ENCODE measurements at regions not wholly inside any gene's neighbourhood (a gene's known extent, or its start where the extent isn't known, plus 50 kb on each side); places are given as distances from the start of the nearest gene placed in this dataset.

DNA sequence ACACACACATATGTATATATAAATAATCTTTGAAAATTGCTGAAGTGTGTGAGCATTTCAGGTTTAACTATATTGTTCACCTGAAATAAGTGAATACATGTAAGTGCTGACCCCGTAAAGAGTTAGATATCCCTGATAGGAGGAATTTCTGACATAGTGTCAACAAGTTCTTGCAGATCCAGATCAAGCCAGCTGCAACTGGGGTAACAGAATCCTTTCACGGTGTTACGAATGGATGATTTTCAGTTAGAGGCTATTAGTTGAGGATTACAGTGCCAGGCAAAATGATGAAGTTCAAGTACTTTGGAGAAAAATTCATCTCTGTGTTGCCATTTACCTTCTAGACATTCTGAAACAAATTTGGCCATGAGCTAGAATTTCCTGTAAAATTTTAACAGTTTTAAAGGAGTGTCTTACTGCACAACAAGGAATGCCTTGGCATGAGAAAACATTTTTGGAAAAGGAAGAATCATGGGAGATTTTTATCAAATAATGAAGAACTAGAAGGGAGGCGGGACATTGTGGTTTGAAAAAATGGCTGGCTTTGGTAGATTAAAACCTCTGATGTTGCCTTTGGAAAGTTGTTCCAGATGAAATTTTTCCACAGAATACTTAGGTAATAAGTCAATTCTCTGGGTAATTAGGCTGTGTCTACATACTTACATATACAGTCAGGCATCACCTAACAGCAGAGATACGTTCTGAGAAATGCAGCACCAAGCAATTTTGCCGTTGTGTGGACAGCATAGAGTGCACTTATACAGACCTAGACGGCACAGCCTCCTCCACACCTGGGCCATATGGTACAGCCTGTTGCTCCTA, 84.4 kb upstream of the FAT1 start:
- H3K9me3 Mint-ChIP-seq: peaks cover 3% of the 10 kb centered on the region
- no peak overlapping the region for H3K27ac Mint-ChIP-seq
- no peaks in the 10 kb centered on the region for H3K4me1 Mint-ChIP-seq (ENCODE audit: low read depth)
- H3K36me3 Mint-ChIP-seq (ENCODE audit: low read depth): no peaks in the 10 kb centered on the region
- no peaks in the 10 kb centered on the region for H3K27me3 Mint-ChIP-seq
- H3K4me3 Mint-ChIP-seq: no peak overlapping the region

DNA sequence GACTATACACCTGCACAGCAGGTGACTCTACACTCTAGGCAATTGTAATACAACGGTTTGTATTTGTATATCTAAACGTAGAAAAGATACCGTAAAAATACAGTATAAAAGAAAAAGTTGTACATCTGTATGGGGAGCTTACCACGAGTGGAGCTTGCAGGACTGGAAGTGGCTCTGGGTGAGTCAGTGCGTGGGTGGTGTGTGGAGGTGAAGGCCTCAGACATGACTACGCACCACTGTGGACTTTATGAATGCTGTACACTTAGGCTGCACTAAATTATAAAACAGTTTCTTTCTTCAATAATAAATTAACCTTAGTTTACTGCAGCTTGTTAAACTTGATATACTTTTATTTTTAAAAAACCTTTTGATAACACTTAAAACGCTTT, 85.0 kb upstream of the FAT1 start:
- H3K9me3 Mint-ChIP-seq: peaks cover 7% of the 10 kb centered on the region

DNA sequence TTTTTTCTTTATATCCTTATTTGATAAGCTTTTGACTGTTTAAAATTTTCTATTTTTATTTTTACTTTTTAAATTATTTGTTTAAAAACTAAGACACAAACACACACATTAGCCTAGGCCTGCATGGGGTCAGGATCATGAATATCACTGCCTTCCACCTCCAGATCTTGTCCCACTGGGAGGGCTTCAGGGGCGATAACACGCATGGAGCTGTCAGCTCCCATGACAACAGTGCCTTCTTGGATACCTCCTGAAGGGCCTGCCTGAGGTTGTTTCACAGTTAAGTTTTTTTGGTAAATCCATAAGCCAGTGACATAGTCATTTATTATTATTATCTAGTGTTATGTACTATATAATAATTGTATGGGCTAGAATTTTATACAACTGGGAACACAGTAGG, 85.4 kb upstream of the FAT1 start:
- H3K4me3 Mint-ChIP-seq: no peak overlapping the region

More for the DNA sequence above, 85.0 kb upstream of the FAT1 start:
- H3K4me1 Mint-ChIP-seq (ENCODE audit: low read depth): no peaks in the 10 kb centered on the region
- no peaks in the 10 kb centered on the region for H3K36me3 Mint-ChIP-seq (ENCODE audit: low read depth)
- H3K4me3 Mint-ChIP-seq: no peak overlapping the region
- H3K27me3 Mint-ChIP-seq: no peaks in the 10 kb centered on the region
- no peak overlapping the region for H3K27ac Mint-ChIP-seq

DNA sequence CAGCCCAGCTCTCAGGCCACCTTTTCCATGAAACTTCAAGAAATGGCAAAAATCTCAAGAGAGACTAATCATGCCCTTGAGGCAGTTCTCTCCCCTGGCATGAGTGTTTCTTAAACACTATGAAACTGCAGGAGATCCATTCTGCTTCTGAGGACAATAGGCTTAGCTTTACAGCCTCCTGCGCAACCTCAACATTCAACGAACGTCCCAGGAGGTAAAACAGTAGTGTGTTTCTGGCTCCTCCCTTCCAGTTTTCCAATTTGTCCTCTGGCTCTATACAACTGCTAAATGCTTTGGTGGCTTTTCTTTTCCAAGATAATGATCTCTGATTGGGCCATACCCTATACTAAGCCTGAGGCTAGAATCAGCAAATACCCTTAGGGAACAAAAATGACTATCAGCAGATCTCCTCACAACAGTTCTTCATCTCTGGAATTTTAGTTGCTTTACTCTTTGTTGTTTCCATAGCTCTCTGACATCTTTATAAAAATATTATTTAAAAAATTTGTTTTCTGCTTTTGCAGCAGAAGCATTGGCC, 87.0 kb upstream of the FAT1 start:
- H3K4me1 Mint-ChIP-seq (ENCODE audit: low read depth): no peaks in the 10 kb centered on the region
- no peak overlapping the region for H3K27ac Mint-ChIP-seq
- no peaks in the 10 kb centered on the region for H3K27me3 Mint-ChIP-seq
- no peaks in the 10 kb centered on the region for H3K36me3 Mint-ChIP-seq (ENCODE audit: low read depth)
- H3K4me3 Mint-ChIP-seq: no peak overlapping the region
- H3K9me3 Mint-ChIP-seq: peaks cover 4% of the 10 kb centered on the region

More for the DNA sequence above, 85.4 kb upstream of the FAT1 start:
- no peaks in the 10 kb centered on the region for H3K27me3 Mint-ChIP-seq
- H3K9me3 Mint-ChIP-seq: peaks cover 4% of the 10 kb centered on the region
- no peaks in the 10 kb centered on the region for H3K36me3 Mint-ChIP-seq (ENCODE audit: low read depth)
- H3K27ac Mint-ChIP-seq: no peak overlapping the region
- H3K4me1 Mint-ChIP-seq (ENCODE audit: low read depth): no peaks in the 10 kb centered on the region

DNA sequence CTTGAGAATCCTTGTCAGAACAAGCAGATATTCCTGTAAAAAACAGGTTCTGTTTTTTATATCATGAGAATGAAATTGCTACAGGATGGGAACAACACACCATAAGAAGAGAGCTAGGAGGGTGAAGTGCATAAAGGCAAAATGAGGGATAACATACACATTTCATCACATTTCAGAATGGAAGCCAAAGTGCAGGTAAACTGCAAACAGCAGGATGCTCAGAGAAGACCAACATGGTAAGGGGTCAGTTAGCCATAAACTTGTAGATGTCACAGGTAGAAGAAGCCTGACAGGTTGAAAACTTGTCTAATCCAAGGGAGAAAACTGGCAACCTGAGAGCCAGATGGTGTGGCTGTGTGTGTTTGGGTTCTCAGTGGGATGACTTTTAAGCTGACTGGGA, 88.9 kb upstream of the FAT1 start:
- H3K27ac Mint-ChIP-seq: no peak overlapping the region

DNA sequence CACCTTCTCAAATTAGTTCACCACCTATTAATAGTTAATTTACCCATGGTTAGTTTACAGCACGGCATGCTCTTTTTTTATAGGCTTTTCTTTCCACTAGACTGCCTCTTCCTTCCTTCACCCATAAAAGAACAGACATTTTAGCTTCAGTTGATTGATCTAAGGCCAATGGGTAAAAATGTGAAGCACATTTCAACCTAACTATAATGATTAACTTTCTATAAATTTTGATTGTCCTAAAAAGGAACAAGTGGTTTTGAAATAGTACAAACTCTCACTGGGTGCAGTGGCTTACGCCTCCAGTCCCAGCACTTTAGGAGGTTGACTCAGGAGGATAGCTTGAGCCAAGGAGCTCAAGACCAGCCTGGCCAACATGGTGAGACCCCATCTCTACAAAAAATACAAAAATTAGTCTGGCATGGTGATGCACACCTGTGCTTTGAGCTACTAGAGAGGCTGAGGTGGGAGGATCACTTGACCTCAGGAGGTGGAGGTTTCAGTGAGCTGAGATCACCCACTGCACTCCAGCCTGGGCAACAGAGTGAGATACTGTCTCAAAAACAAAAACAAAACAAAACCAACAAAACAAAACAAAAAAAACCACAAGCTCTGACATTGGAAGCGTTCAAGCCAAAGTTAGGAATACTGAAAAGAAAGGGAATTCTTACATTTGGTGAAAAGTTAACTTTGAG, 89.9 kb upstream of the FAT1 start:
- no peaks in the 10 kb centered on the region for H3K27me3 Mint-ChIP-seq
- H3K9me3 Mint-ChIP-seq: peaks cover 4% of the 10 kb centered on the region
- no peak overlapping the region for H3K27ac Mint-ChIP-seq
- no peaks in the 10 kb centered on the region for H3K4me1 Mint-ChIP-seq (ENCODE audit: low read depth)
- no peaks in the 10 kb centered on the region for H3K36me3 Mint-ChIP-seq (ENCODE audit: low read depth)
- H3K4me3 Mint-ChIP-seq: no peak overlapping the region

More for the DNA sequence above, 88.9 kb upstream of the FAT1 start:
- Mint-ChIP-seq H3K36me3 (ENCODE audit: low read depth) (no peaks in the 10 kb centered on the region), H3K9me3 (peaks cover 4% of the 10 kb centered on the region), H3K4me3 (no peak overlapping the region), H3K27me3 (no peaks in the 10 kb centered on the region), H3K4me1 (ENCODE audit: low read depth) (no peaks in the 10 kb centered on the region)

DNA sequence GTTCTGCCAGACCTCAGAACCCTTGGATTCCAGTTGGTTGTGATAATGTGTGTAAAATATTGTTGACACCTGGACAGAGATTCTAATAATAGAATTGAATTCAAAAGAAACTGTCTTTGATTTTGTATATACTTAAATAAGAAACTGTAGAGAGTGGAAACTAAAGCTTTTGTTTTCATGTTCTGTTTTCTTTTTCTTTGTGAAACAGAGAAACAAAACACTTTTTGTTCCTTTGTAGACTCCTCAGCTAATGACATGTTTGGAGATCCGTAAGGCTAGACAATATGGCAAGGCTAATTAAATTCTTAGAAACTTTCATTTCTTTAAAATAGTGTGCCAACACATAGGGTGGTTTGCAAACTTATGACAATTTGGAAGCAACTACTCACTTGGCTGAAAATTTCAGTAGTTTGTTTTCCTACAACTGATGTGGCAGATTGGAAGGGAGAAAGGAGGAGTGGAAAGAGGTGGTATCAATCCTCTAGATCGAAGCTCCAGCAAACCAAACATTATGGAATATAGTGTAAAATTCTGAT, 90.9 kb upstream of the FAT1 start:
- H3K27me3 Mint-ChIP-seq: no peaks in the 10 kb centered on the region
- no peaks in the 10 kb centered on the region for H3K4me1 Mint-ChIP-seq (ENCODE audit: low read depth)
- H3K36me3 Mint-ChIP-seq (ENCODE audit: low read depth): no peaks in the 10 kb centered on the region
- peaks cover 4% of the 10 kb centered on the region for H3K9me3 Mint-ChIP-seq
- no peak overlapping the region for H3K4me3 Mint-ChIP-seq
- H3K27ac Mint-ChIP-seq: no peak overlapping the region

DNA sequence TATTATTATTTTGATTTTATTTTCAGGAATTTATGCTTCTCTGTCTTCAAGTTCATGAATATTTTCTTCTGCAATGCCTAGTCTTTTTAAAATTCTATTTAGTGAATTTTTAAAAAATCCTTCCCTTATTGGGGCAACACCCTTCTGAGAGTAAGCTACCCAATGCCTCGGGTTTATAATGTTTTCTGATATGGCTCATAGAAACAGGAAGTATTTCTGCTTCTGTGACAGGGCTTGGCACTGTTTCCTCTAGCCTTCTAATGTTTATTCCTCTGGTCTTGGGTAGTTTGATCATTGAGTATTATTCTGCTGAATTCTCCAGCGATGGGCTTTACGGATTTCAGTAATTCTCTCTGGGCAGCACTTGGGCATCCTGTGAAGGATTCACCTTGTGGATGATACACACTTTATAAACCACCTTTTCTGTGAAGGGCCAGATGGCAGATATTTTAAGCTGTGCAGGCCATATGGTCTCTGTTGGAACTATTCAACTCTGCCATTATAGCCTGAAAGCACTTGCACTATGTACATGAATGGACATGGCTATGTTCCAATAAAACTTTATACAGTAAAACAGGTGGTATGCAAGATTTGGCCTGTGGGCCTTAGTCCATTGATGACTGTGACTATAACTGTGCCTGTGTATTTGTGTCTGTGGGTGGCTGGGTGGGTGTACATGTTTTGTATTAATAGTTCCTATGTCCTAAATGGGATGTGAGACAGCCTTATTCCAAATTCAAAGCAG, 95.9 kb upstream of the FAT1 start:
- no peaks in the 10 kb centered on the region for H3K4me1 Mint-ChIP-seq (ENCODE audit: low read depth)
- H3K27ac Mint-ChIP-seq: no peak overlapping the region
- H3K36me3 Mint-ChIP-seq (ENCODE audit: low read depth): no peaks in the 10 kb centered on the region
- H3K9me3 Mint-ChIP-seq: peaks cover 9% of the 10 kb centered on the region
- H3K4me3 Mint-ChIP-seq: no peak overlapping the region
- no peaks in the 10 kb centered on the region for H3K27me3 Mint-ChIP-seq

DNA sequence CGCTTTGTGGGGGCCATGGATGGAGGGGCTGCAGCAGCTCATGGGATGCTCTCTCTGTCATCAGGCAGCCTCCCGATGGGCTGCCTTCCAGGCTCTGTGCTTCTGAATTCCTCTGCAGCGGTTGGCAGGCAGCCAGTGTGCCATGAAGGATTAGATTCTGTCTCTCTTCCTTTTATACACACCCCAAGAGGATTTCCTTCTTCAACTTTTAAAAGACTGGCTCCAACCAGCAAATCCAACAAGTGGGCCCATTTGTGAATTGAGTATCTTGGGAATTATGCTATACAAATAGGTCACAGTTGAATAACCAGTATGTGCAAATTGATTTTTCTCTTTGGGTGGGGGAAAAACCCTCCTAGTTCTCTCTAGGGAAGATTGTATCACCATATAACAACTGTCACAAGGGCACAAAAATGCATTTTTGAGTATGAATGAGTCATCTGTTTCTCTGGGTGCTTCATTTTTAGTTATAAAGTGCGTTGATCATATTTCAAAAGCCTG, 96.8 kb upstream of the FAT1 start:
- no peak overlapping the region for H3K4me3 Mint-ChIP-seq
- no peaks in the 10 kb centered on the region for H3K27me3 Mint-ChIP-seq
- H3K36me3 Mint-ChIP-seq (ENCODE audit: low read depth): no peaks in the 10 kb centered on the region
- peaks cover 9% of the 10 kb centered on the region for H3K9me3 Mint-ChIP-seq
- H3K4me1 Mint-ChIP-seq (ENCODE audit: low read depth): no peaks in the 10 kb centered on the region
- H3K27ac Mint-ChIP-seq: no peak overlapping the region

DNA sequence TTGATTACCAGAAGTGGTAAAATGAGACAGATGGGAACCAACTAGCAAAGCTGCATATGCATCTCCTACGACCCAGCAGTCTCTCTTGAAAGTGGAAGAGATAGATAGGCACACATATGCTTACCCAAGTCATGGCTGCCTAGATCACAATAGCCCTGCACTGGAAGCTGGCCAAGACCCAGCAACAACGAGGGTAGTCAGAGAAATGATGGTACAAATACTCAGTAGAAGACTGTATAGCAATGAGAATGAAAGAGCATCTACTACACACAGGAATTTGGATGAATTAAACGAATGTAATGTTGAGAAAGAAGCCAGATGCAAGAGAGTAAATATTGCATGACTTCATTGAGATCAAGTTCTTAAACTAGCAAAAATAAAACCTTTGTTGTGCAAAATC, 100.3 kb upstream of the FAT1 start:
- H3K9me3 Mint-ChIP-seq: peaks cover 14% of the 10 kb centered on the region
- H3K4me1 Mint-ChIP-seq (ENCODE audit: low read depth): no peaks in the 10 kb centered on the region
- H3K27ac Mint-ChIP-seq: no peak overlapping the region
- no peaks in the 10 kb centered on the region for H3K36me3 Mint-ChIP-seq (ENCODE audit: low read depth)
- H3K4me3 Mint-ChIP-seq: no peak overlapping the region
- no peaks in the 10 kb centered on the region for H3K27me3 Mint-ChIP-seq

DNA sequence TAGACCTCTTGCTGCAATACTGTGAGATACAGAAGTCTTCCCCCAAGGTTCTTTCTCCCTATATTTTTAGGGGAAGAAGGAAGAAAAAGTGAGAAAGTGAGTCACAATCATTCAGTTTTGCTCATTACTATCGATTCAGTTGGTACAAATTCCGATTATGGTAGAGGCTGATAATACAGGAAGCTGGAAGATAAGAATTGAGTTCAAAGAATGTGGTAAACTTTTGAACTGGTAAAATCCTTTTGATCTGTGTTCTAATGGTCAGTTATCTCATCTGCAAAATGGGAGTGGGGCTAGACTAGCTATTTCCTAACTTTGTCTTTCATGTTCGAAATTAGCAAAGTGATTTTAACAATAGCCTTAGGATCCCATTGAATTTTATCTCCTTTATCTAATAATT, 101.4 kb upstream of the FAT1 start:
- Mint-ChIP-seq H3K27me3 (no peaks in the 10 kb centered on the region), H3K36me3 (ENCODE audit: low read depth) (no peaks in the 10 kb centered on the region), H3K4me1 (ENCODE audit: low read depth) (no peaks in the 10 kb centered on the region), H3K4me3 (no peak overlapping the region), H3K9me3 (peaks cover 16% of the 10 kb centered on the region), H3K27ac (no peak overlapping the region)

DNA sequence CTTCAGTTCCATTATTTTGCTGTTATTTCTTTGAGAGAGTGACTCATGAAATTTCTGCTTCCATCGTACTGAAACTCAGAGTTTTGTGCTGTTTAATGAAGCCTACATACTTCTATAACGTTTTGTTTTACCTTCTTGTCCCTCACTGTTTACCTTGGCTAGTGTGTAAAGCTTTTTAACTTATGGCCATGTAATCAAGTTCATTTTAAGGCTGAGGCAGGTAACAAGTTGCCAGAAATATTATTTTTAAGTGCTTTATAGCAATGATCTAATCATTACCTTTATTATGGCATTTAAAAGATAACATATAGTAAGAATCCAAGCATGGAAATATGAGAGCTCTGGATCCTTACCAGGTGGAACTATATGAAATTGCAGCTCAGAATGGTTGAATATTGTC, 102.3 kb upstream of the FAT1 start:
- no peaks in the 10 kb centered on the region for H3K4me1 Mint-ChIP-seq (ENCODE audit: low read depth)
- no peak overlapping the region for H3K27ac Mint-ChIP-seq
- no peaks in the 10 kb centered on the region for H3K36me3 Mint-ChIP-seq (ENCODE audit: low read depth)
- H3K4me3 Mint-ChIP-seq: no peak overlapping the region
- H3K27me3 Mint-ChIP-seq: no peaks in the 10 kb centered on the region
- peaks cover 22% of the 10 kb centered on the region for H3K9me3 Mint-ChIP-seq

DNA sequence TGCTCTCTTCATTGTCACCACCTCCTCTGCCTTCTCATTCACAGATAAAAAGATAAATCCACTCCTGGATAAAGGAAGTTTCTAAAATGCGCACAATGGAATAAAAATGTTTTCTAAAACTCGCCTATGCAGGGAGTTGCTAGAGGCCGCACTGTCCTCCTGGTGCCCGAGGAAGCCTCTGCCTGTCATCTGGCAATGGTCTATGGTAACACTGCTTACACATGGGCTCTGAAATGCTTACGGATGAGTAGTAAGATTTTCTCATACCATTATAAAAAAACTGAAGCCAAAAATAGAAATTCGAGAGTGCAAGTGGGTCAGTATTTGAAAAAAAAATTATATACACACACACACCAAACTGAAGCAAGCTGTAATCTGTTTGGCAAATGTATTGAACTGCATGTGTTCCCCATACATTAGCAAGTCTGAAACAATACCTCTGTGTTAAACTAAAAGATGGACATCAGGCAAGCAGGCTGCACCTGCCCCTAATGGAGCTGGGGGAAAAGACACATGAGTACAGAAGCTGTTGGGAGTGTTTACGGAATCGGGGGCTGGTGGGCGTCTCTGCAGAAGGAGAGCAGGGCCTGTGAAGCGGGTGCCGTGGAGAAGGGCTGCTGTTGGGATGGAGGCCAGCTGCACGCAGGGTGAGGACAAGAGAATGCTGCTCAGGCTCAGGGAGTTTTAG, 103.3 kb upstream of the FAT1 start:
- peaks cover 26% of the 10 kb centered on the region for H3K9me3 Mint-ChIP-seq
- no peak overlapping the region for H3K27ac Mint-ChIP-seq
- no peak overlapping the region for H3K4me3 Mint-ChIP-seq
- no peaks in the 10 kb centered on the region for H3K4me1 Mint-ChIP-seq (ENCODE audit: low read depth)
- no peaks in the 10 kb centered on the region for H3K36me3 Mint-ChIP-seq (ENCODE audit: low read depth)
- no peaks in the 10 kb centered on the region for H3K27me3 Mint-ChIP-seq

DNA sequence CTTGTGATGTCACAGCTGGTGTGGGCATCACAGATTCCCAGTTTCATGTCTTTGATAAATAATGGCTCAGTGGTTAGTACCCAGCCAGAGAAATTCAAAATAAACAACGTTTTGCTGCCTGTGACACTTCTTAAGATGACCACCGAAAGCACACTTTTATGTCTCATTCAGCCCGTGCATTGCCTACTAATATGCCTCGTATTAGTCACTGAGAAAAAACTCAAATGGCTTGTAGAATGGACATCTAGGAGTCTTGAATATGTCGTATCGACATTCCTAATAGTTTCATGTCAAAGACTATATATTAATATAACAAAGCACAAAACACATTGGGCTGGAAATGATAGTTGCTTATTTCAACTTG, 103.9 kb upstream of the FAT1 start:
- Mint-ChIP-seq H3K4me3 (no peak overlapping the region), H3K9me3 (peaks cover 23% of the 10 kb centered on the region), H3K27ac (no peak overlapping the region), H3K36me3 (ENCODE audit: low read depth) (no peaks in the 10 kb centered on the region), H3K4me1 (ENCODE audit: low read depth) (no peaks in the 10 kb centered on the region), H3K27me3 (no peaks in the 10 kb centered on the region)

Data from stimulated activated naive CD8-positive, alpha-beta T cell treated with anti-CD3 and anti-CD28 coated beads, Interleukin-15, Interleukin-2, amounts not matched to agents 100 ng/mL and 50 ng/mL, for 24 hours (primary cell).